ENCODE measurements at regions not wholly inside any gene's neighbourhood (a gene's known extent, or its start where the extent isn't known, plus 50 kb on each side); places are given as distances from the start of the nearest gene placed in this dataset.

DNA sequence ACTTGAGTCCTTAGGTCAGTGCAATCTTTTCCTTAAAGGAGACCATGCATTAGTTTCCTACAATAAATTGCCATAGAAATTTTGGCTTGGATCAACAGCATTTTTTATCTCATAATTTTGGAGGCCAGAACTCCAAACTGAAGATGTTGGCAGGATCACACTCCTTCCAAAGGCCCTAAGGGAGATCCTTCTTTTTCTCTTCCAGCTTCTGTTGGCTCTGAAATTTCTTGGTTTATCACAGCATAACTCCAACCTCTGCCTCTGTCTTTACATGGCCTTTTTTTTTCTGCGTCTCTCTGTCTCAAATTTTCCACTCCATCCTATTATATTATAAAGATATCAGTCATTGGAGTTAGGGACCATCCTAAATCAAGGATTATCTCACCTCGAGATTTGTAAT is 282.2 kb downstream of the STIM2 start:
- in situ Hi-C loops (cut with HindIII; ENCODE audit: low sequenced_read_pairs), result no loop called here
- no peak for DNase-seq (ENCODE audit: low read depth)
- no peak overlapping the region for H3K4me3 ChIP-seq (ENCODE audit: low read depth, low read length)
- TF ChIP-seq, protein P1, sequence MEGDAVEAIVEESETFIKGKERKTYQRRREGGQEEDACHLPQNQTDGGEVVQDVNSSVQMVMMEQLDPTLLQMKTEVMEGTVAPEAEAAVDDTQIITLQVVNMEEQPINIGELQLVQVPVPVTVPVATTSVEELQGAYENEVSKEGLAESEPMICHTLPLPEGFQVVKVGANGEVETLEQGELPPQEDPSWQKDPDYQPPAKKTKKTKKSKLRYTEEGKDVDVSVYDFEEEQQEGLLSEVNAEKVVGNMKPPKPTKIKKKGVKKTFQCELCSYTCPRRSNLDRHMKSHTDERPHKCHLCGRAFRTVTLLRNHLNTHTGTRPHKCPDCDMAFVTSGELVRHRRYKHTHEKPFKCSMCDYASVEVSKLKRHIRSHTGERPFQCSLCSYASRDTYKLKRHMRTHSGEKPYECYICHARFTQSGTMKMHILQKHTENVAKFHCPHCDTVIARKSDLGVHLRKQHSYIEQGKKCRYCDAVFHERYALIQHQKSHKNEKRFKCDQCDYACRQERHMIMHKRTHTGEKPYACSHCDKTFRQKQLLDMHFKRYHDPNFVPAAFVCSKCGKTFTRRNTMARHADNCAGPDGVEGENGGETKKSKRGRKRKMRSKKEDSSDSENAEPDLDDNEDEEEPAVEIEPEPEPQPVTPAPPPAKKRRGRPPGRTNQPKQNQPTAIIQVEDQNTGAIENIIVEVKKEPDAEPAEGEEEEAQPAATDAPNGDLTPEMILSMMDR (IDR thresholded peaks at IDR 0.05; ENCODE audit: low read depth, low read length, missing control alignments), result no peak

DNA sequence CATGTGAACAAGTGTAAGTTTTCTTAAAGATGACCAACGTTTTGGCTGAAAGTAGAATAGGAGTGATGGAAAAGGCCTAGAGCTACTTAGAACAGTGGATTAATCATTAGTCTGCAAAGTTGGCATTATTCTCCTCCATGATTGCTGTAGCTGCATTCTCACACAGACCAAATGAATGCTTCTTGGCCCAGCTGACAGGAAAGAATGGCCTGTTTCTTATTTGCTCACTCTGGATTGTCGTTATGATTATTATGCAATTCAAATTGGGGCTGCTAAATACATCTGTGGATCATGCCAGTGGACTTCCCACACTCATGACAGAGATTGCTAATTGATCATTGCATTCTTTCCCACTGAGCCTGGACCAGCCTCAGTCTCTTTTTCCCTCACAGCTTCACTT is 285.0 kb downstream of the STIM2 start:
- no peak for DNase-seq (ENCODE audit: low read depth)
- H3K4me3 ChIP-seq (ENCODE audit: low read depth, low read length), result no peak overlapping the region
- in situ Hi-C loops (cut with HindIII; ENCODE audit: low sequenced_read_pairs), result no loop called here
- TF ChIP-seq, protein P1 (IDR thresholded peaks at IDR 0.05; ENCODE audit: low read depth, low read length, missing control alignments), result no peak

DNA sequence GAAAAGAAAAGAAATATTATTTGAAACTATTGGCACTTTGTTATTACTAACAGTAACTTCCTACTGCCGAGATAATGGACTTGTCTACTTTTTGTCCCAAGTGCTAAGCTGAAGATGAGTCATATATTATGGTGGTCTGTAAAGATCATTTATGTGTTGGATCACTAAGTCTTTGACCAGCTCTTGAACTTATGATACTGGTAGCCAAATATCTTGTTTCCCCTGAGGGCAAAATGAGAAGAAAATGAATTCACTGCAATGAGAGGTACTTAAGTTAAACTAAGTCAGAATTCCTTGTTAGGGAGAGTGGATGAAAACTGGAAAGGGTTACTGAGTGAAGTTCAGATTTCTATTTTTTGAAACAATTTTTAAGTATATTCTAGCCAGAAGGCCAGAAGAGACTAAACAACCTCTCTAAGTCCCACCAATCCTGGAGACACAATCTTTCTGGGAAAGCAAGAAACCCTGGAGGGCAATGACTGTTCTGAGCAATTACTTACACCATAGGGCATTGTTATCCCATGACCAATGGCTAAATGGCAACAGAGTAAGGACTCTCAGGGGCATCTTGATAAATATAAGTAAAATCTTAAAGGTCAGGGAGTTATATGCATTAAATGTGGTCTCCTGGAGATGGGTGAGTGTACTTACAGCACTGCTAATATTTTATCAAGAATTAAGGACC is 287.7 kb downstream of the STIM2 start:
- in situ Hi-C loops (cut with HindIII; ENCODE audit: low sequenced_read_pairs), result no loop called here
- no peak for DNase-seq (ENCODE audit: low read depth)
- TF ChIP-seq, protein P1 (IDR thresholded peaks at IDR 0.05; ENCODE audit: low read depth, low read length, missing control alignments), result no peak
- H3K4me3 ChIP-seq (ENCODE audit: low read depth, low read length), result no peak overlapping the region

DNA sequence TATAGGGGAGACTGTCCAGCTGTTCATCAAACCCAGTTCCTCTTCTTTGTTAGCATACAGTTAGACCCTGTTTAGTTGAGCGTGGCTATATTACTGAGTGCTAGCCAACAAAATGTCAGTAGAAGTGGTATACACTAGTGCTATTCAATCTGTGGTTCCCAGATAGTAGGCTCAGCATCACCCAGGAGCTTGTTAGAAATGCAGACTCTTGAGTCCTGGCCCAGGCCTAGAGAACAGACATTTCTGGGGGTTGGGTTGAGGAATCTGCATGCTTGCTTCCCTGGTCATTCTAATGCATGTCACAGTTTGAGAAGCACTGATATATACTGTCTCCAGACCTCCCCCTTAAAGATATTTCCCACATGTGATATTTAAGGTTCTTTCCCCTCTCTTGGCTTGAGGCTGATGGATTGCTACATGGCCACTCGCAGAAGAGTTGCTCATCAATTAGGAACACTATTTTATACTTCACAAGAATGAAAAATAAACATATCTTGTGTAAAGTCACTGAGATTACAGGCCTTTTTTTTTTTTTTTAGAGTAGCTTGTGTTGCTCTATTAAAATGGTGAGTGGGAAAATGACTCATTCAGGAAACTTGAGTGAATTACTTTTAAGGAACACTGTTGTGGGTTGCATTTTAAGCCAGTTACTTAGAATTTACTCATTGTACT is 289.0 kb downstream of the STIM2 start:
- in situ Hi-C loops (cut with HindIII; ENCODE audit: low sequenced_read_pairs), result no loop called here
- TF ChIP-seq, protein P1 (IDR thresholded peaks at IDR 0.05; ENCODE audit: low read depth, low read length, missing control alignments), result no peak
- peak; percentile 65 for DNase-seq (ENCODE audit: low read depth)

DNA sequence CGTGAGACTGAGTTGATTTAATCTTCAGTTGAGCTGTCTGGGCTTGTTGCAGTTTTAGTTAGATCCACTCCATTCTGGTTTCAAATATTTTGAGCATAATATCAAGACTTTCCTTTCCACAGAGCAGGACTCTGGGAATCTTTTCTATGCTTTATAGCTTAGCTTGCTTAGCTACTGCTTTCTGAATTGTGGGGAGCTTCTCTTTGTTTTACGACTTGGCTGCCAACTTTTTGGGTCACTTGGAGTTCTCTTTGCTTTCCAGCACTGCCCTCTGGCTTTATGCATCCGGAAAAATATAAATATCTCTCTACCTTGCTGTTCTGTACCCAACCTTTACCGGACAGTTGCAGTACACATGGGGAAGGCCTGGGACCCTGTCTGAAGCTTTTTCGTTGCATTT is 292.1 kb downstream of the STIM2 start:
- no peak for DNase-seq (ENCODE audit: low read depth)
- in situ Hi-C loops (cut with HindIII; ENCODE audit: low sequenced_read_pairs), result no loop called here
- H3K4me3 ChIP-seq (ENCODE audit: low read depth, low read length), result no peak overlapping the region
- TF ChIP-seq, protein P1 (IDR thresholded peaks at IDR 0.05; ENCODE audit: low read depth, low read length, missing control alignments), result no peak

More for the DNA sequence above, 289.0 kb downstream of the STIM2 start:
- no peak overlapping the region for H3K4me3 ChIP-seq (ENCODE audit: low read depth, low read length)

DNA sequence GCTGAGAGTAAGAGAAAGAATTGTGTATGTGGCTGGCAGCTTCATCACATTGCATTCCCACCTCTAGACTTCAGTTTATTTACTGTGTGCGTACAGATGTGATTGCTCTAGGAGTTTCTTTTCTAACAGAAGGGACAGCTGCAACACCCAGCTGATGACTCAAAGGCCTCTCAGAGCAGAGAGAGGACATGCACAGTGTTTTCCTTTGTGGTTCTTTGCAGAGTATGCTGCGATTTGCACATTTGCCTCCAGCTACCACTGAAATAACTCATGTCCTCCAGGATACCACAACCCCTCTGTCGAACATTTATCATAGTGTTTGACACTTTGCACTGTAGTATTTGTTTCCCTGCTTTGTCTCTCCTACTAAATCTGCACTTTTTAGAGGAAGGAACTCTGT is 294.1 kb downstream of the STIM2 start:
- TF ChIP-seq, protein P1 (IDR thresholded peaks at IDR 0.05; ENCODE audit: low read depth, low read length, missing control alignments), result no peak
- in situ Hi-C loops (cut with HindIII; ENCODE audit: low sequenced_read_pairs), result no loop called here
- no peak overlapping the region for H3K4me3 ChIP-seq (ENCODE audit: low read depth, low read length)

More for the DNA sequence above, 294.1 kb downstream of the STIM2 start:
- DNase-seq (ENCODE audit: low read depth), result peak; percentile 88

Measured in astrocyte of the cerebellum (primary cell).